Loucy (cell line): ENCODE measurements at regions not wholly inside any gene's neighbourhood (a gene's known extent, or its start where the extent isn't known, plus 50 kb on each side); places are given as distances from the start of the nearest gene placed in this dataset.

Experiments
- H2AFZ ChIP-seq: fragments of 200-600 bp; sonication (generic); 2 replicates; pipeline ENCODE4 v1.6.0; 2016; ENCODE audit warnings: antibody characterized with exemption, mild to moderate bottlenecking, low read length, moderate library complexity
- H3F3A ChIP-seq: fragments of 200-600 bp; 2 replicates; pipeline ENCODE4 v1.6.0; 2016; ENCODE audit warnings: antibody characterized with exemption, low read depth, mild to moderate bottlenecking
- H3K27me3 ChIP-seq: fragments of 200-600 bp; sonication (generic); 2 replicates; pipeline ENCODE4 v1.6.1; 2014; ENCODE audit warnings: low read length, mild to moderate bottlenecking; ENCODE audit not compliant: insufficient read depth, poor library complexity, severe bottlenecking
- H3K36me3 ChIP-seq: fragments of 200-600 bp; sonication (generic); 2 replicates; pipeline ENCODE4 v1.6.1; 2016; ENCODE audit warnings: low read length; ENCODE audit not compliant: insufficient read depth
- H3K4me1 ChIP-seq: fragments of 200-600 bp; sonication (generic); 2 replicates; pipeline ENCODE4 v1.5.1; 2014; ENCODE audit warnings: low read length, mild to moderate bottlenecking; ENCODE audit not compliant: insufficient read depth, poor library complexity, severe bottlenecking
- H3K4me2 ChIP-seq: fragments of 200-600 bp; sonication (generic); 2 replicates; pipeline ENCODE4 v1.6.0; 2014; ENCODE audit warnings: antibody characterized with exemption, low read length, low read depth, mild to moderate bottlenecking; ENCODE audit not compliant: poor library complexity, severe bottlenecking
- H3K4me3 ChIP-seq: fragments of 200-600 bp; sonication (generic); 2 replicates; pipeline ENCODE4 v1.5.1; 2014; ENCODE audit warnings: low read length, mild to moderate bottlenecking, mixed read lengths; ENCODE audit not compliant: poor library complexity, severe bottlenecking
- H3K79me2 ChIP-seq: fragments of 200-600 bp; sonication (generic); 2 replicates; pipeline ENCODE4 v1.6.1; 2014; ENCODE audit warnings: low read length; ENCODE audit not compliant: insufficient read depth
- H3K9ac ChIP-seq: fragments of 200-600 bp; sonication (generic); 2 replicates; pipeline ENCODE4 v1.6.0; 2014; ENCODE audit warnings: mild to moderate bottlenecking, low read depth, low read length, moderate library complexity; ENCODE audit not compliant: poor library complexity, severe bottlenecking
- H3K9me2 ChIP-seq: fragments of 200-600 bp; sonication (generic); replicated peaks from 2 replicates; pipeline ENCODE4 v1.6.1; 2016; ENCODE audit warnings: low read depth, low read length, mixed read lengths
- H3K9me3 ChIP-seq: fragments of 200-600 bp; sonication (generic); 2 replicates; pipeline ENCODE4 v1.6.1; 2014; ENCODE audit warnings: mild to moderate bottlenecking, antibody characterized with exemption, low read length, low read depth; ENCODE audit not compliant: insufficient read depth
- H4K20me1 ChIP-seq: fragments of 200-600 bp; sonication (generic); 2 replicates; pipeline ENCODE4 v1.6.0; 2014; ENCODE audit warnings: antibody characterized with exemption, low read length, mild to moderate bottlenecking; ENCODE audit not compliant: insufficient read depth, poor library complexity, severe bottlenecking
- EZH2phosphoT487 ChIP-seq: fragments of 200-600 bp; IDR thresholded peaks from 2 replicates; pipeline ENCODE4 v1.6.1; 2018; ENCODE audit warnings: antibody characterized with exemption, mild to moderate bottlenecking, moderate library complexity, borderline replicate concordance
- TF ChIP-seq, protein P1 (sequence below): fragments of 200-600 bp; sonication (generic); conservative IDR thresholded peaks from 2 replicates; pipeline ENCODE4 v1.5.1; 2014; ENCODE audit warnings: mild to moderate bottlenecking, antibody characterized with exemption, low read length

DNA sequence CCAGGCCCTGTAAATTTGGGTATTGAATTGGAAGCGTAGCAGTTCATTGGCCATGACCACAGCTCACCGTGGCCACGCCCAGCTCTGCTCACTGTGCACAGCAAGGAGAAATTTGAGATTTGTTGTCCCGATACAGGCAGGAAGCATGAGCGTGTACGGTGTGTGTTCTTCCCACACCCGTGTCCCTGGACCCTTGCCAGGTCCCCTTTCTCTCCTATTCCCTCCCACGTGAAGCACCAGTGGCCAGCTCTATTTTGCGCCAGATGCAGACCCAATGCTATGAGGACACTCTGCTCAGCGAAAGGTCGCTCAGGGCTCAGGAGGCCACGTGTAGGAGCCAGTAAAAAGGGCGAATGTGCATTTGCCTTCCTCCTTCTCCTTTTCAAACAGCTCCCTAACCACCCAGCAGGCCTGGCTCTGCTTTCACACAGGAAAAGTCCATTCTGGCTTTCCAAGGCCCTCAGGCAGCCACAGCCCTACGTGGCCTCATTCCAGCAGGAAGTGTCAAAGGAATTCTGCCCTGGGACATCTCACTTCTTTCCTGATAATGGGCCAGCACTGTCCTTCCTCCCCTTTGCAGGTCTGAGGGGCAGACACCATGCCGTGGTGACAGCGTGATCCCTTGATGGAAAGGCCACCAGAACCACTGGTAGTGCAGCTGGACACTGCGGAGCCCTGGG is 499.2 kb upstream of the CDH4 start:
- H3K79me2 ChIP-seq, result no peaks in the 10 kb centered on the region
- no peak overlapping the region for H3K4me3 ChIP-seq
- H3K4me2 ChIP-seq, result no peak overlapping the region
- no peak overlapping the region for H2AFZ ChIP-seq
- no peaks in the 10 kb centered on the region for H3K9me3 ChIP-seq
- TF ChIP-seq, protein P1, sequence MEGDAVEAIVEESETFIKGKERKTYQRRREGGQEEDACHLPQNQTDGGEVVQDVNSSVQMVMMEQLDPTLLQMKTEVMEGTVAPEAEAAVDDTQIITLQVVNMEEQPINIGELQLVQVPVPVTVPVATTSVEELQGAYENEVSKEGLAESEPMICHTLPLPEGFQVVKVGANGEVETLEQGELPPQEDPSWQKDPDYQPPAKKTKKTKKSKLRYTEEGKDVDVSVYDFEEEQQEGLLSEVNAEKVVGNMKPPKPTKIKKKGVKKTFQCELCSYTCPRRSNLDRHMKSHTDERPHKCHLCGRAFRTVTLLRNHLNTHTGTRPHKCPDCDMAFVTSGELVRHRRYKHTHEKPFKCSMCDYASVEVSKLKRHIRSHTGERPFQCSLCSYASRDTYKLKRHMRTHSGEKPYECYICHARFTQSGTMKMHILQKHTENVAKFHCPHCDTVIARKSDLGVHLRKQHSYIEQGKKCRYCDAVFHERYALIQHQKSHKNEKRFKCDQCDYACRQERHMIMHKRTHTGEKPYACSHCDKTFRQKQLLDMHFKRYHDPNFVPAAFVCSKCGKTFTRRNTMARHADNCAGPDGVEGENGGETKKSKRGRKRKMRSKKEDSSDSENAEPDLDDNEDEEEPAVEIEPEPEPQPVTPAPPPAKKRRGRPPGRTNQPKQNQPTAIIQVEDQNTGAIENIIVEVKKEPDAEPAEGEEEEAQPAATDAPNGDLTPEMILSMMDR, result no peak
- no peak for TF ChIP-seq EZH2phosphoT487
- H4K20me1 ChIP-seq, result no peaks in the 10 kb centered on the region
- H3K36me3 ChIP-seq, result no peaks in the 10 kb centered on the region
- H3K4me1 ChIP-seq, result no peaks in the 10 kb centered on the region
- H3F3A ChIP-seq, result no peaks in the 10 kb centered on the region
- no peak overlapping the region for H3K9ac ChIP-seq
- no peaks in the 10 kb centered on the region for H3K9me2 ChIP-seq
- H3K27me3 ChIP-seq, result no peaks in the 10 kb centered on the region

DNA sequence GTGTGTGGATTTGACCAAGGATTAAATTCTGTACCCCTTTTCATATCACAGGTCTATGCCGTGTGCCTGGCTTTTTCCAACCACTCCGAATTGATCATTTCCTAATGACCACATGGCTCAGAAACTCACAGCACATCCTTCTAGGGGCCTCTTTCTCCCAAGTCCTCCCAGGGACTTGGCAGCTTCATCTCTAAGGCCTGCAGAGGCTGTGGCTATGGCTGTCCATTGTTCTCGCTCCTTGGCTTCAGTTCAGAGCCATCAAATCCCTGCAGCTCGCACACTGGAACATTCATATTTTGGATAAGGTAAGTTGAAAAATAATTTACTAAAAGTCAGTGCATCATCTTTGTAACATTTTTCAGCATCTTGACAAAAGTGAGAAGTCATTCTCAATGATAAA is 497.2 kb upstream of the CDH4 start:
- no peaks in the 10 kb centered on the region for H3K9me3 ChIP-seq
- H3K79me2 ChIP-seq, result no peaks in the 10 kb centered on the region
- H2AFZ ChIP-seq, result no peak overlapping the region
- no peak for TF ChIP-seq EZH2phosphoT487
- TF ChIP-seq, protein P1, result no peak
- H3K36me3 ChIP-seq, result no peaks in the 10 kb centered on the region
- H3K9me2 ChIP-seq, result no peaks in the 10 kb centered on the region
- H3K4me1 ChIP-seq, result no peaks in the 10 kb centered on the region
- no peak overlapping the region for H3K4me3 ChIP-seq
- H3K9ac ChIP-seq, result no peak overlapping the region
- no peaks in the 10 kb centered on the region for H3F3A ChIP-seq
- no peaks in the 10 kb centered on the region for H3K27me3 ChIP-seq
- H4K20me1 ChIP-seq, result no peaks in the 10 kb centered on the region
- H3K4me2 ChIP-seq, result no peak overlapping the region

- Histone ChIP-seq H3K27me3 (no peaks in the 10 kb centered on the region), H3K36me3 (no peaks in the 10 kb centered on the region), H4K20me1 (no peaks in the 10 kb centered on the region), H3K4me2 (no peak overlapping the region), H3K4me3 (no peak overlapping the region), H3K9me2 (no peaks in the 10 kb centered on the region), H2AFZ (no peak overlapping the region), H3K4me1 (no peaks in the 10 kb centered on the region), H3K9me3 (no peaks in the 10 kb centered on the region), H3K9ac (no peak overlapping the region), H3K79me2 (no peaks in the 10 kb centered on the region), H3F3A (no peaks in the 10 kb centered on the region)
- TF ChIP-seq, protein P1, result no peak
- TF ChIP-seq EZH2phosphoT487, result no peak
Observed at GRCh38 chr20:60759651-60760050, 492.4 kb upstream of the CDH4 start.
